Nucleus accumbens (tissue), 56 donors: ENCODE measurements at regions not wholly inside any gene's neighbourhood (a gene's known extent, or its start where the extent isn't known, plus 50 kb on each side); places are given as distances from the start of the nearest gene placed in this dataset.
"Not testable (repeated sequence)": the region's sequence is repeated elsewhere in the genome, so short reads cannot be mapped to it uniquely, and the experiment has no call there.

Experiments
- DNase-seq, 56 donors: peaks; one replicate each; lab custom pipeline; 2025; lab: John Stamatoyannopoulos, UW

DNA sequence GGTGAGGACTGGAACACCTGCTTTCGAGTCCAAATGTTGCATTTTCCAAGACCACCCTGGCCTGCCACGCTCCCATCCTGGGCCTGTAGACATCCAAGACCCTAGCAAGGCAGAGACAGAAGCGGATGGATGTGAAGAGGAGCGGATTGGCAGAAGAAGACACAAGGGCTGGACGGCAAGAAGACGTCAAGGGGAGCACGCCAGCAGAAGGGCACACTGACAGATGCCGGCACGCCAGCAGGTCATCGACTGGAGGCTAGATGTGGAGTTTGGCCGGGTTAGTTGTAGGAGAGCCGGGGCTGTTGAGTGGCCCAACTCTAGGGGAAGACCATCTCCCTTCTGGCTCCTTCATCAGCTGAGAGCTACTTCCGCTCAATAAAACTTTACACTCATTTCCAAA is 251.6 kb downstream of the ZWINT start:
- DNase-seq = no peak

DNA sequence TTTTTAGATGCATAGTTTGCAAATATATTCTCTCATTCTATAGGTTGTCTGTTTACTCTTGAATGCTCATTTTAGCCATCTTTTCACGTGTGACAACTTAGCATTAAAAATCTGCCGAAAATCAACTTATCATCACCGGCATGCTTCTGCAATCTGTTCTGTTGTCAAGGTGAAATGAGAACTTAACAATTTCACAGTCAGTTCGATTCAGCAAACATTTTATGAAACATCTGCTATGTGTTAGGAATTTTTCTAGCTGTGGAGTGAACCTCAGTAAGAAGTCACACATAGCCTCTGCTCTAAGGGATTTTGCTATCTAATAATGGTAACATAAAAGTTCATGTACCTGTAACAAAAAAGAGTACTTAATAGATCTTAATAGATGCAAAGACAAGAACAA is 256.1 kb downstream of the ZWINT start:
- no peak for DNase-seq

DNA sequence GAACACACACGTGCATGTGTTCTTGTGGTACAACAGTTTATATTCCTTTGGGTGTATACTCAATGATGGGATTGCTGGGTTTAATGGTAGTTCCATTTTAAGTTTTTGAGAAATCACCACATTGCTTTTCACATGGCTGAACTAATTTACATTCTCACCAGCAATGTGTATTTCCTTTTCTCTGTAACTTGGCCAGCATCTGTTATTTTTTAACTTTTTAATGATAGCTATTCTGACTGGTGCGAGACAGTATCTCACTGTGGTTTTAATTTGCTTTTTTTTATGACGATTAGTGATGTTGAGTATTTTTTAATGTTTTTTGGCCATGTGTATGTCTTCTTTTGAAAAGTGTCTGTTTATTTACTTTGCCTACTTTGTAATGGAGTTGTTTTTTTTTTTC is 256.6 kb downstream of the ZWINT start:
- DNase-seq = no peak

DNA sequence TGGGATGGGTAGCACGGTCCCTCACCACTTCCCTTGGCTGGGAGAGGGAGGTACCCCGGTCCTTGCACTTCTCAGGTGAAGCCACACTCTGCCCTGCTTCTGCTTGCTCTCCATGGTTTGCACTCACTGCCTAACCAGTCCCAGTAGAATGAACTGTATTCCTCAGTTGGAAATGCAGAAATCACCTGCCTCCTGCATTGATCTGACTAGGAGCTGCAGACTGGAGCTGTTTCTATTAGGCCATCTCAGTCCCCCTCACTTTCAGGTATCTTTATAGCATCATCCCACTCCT is 264.9 kb downstream of the ZWINT start:
- DNase-seq = no peak

- no peak for DNase-seq
Observed at GRCh38 chr10:56095506-56096225, 265.4 kb downstream of the ZWINT start.

GRCh38 chr10:56093645-56094044 is 267.4 kb downstream of the ZWINT start:
- not testable (repeated sequence) for DNase-seq

DNA sequence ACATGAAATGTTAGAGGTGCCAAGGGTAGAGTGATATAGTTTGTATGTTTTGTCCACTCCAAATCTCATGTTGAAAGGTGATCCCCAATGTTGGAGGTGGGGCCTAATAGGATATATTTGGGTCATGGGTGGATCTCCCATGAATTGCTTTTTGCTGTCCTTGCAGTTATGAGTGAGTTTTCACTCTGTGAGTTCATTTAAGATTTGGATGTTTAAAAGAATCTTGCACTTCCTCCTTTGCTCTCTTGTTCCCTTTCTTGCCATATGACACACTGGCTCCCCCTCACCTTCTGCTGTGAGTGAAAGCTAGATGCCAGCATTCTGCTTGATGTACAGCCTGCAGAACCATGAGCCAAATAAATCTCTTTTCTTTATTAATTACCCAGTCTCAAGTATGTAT is 269.2 kb downstream of the ZWINT start:
- DNase-seq = no peak

DNA sequence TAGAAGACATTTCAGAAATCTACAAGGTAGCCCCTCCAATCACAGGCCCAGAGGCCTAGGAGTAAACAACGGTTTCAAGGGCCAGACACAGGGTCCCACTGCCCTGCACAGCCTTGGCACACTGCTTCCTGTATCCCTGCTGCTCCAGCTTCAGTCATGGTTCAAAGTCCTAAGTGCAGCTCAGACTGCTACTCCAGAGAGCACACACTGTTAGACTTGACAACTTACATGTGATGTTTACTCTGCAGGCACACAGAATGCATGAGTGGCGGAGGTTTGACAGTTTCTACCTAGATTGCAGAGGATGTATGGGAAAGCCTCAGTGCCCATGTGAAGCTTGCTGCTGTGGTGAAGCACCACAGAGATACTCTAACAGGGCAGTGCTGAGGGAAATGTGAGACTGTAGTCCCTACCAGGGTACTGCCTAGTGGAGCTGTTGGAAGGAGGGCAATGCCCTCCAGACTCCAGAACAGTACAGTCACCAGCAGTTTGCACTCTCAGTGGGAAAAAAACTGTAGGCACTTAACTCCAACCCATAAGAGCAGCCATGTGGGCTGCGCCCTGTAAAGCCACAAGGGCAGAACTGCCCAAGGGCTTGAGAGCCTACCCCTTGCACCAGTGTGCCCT is 270.0 kb downstream of the ZWINT start:
- DNase-seq = no peak

DNA sequence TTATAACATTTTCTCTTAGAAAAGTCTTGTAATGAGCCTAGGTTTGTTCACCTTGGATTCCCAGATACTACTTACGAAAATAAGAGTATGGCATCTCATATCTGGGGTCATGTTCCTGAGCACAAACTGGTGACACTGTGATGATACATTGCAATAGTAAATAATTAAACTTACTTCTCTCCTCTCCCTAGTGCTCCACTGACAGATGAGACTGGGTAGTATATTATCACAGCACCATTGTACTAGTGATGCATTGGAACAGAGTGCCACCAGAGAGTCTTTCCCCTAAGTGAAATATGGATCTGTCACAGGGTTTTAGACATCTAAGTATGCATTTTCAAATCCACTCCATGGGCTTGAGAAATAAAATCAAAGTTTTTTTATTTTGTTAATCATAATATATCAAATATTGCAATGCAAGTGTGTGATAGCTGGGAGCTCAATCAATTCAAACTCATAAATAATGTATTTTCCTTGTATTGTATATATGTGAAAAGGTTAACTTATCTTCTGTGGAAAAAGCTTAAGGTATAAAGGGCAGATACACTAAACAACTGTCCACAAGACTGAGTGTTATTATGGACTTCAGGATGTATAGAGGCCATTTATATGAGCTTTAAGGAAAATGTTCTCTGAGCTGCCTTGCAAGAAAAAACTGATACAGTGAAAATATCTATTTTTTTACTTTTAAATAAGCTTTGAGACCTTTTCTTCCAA is 275.5 kb downstream of the ZWINT start:
- DNase-seq = no peak

DNA sequence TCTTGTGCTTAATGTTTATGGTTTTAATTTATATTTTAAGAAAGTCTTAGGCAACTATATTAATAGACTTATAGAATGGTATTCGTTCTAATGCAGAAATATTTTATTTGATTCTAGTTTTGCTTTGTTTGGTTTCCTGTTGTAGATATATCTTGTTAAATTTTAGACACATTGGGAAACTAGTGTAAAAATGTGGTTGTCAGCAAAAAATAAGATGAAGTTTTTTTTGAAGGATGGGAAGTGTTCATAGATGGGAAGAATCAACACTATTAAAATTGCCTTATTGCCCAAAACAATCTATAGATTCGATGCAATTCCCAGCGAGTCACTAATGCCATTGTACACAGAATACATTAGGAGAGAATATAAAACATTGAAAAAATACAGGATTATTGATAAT is 278.9 kb downstream of the ZWINT start:
- DNase-seq = no peak

DNA sequence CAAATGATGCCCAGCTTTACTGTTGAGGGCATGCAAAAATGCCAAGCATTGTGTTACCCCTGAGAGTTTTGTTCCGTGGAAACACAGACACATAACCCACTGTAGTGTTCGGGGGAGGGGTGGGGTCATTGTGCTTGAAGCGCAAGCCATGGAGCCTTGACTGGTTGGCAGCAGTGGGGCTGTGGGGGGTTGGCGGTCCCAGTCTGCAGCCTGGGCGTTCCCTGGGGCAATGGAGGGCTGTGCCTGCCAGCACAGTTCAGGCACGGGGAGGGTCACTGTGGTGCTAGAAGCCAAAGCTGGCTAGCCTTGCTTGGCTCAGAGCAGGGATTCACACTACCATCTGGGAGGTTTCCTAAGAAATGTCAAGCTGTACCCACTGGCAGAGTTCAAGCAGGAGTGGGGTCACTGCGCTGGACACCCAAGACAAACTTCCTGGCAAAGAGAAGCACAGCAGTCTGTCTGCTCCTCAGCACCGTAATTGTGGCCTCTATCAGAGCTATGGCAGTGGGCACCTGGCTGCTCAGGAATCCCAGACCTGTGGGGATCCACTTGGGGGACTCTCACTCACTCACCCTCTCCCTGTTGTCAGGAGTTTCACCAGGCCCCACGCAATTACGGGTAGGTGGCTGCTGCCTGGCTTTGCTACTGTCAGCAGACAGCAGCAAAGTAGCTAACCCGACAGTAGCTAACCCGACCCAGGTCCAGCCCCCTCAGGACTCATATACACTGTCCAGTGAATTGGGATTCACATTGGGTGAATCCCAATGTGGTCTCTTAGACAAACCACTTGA is 292.4 kb downstream of the ZWINT start:
- DNase-seq = no peak

GRCh38 chr10:56068040-56068439 is 293.0 kb downstream of the ZWINT start:
- no peak for DNase-seq

- no peak for DNase-seq
Observed at GRCh38 chr10:56063642-56064041, 297.4 kb downstream of the ZWINT start.

- DNase-seq = no peak
Observed at GRCh38 chr10:56057860-56058259, 303.2 kb downstream of the ZWINT start.

DNA sequence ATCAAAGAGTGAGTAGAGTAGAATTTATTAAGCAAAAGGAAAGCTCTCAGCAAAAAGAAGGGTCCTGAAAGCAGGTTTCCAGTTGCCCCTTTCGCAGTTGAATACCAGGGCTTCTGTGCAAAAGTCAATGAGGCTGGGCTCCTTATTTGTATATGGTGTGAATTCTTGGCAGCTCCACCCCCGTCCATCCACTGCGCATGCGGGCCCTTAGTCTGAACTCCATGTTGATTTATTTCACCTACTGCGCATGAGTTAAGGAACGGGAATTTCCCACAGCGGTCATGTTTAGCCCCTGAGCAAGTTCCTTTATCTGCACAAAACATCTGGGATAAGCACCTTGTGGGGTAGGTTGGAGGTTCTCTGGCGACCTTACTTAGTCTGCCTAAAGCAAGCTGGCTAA is 325.6 kb downstream of the ZWINT start:
- DNase-seq = no peak

GRCh38 chr10:56028298-56029132 is 332.5 kb downstream of the ZWINT start:
- DNase-seq = no peak

DNA sequence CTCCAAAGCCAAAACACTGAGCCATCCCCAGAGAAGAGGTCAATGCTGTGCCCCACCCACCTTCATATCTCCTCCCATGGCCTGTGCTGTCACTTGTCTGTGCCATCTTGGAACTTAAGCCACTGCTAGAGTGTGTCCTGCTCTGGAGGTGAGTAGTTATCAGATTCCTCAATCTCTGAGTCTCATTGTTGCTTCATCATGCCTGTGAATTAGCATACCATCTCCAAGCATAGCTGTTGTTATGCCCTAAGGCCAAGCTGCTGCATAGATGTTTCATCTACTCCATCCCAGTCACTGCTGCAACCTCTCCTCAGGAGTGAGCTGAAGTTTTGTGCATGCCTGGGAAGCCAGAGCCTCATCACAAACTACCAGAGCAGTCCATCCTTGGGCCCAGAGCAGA is 349.0 kb downstream of the ZWINT start:
- no peak for DNase-seq

- DNase-seq = no peak
Observed at GRCh38 chr10:56003555-56003954, 357.5 kb downstream of the ZWINT start.

- no peak for DNase-seq
Observed at GRCh38 chr10:55989188-55989587, 371.9 kb downstream of the ZWINT start.

- DNase-seq = no peak
Observed at GRCh38 chr10:55979203-55979602, 381.9 kb downstream of the ZWINT start.
